GM10266 (cell line): ENCODE measurements at regions not wholly inside any gene's neighbourhood (a gene's known extent, or its start where the extent isn't known, plus 50 kb on each side); places are given as distances from the start of the nearest gene placed in this dataset.

Source experiments
- DNase-seq: peaks from one replicate; pipeline ENCODE4 v3.0.0; 2012; ENCODE audit errors: extremely low spot score
- TF ChIP-seq, protein P1 (sequence below): IDR thresholded peaks from 2 replicates; pipeline ENCODE4 v1.5.1; 2012; ENCODE audit warnings: mild to moderate bottlenecking, low read depth; ENCODE audit not compliant: control insufficient read depth, insufficient read depth; ENCODE audit errors: missing control alignments

DNA sequence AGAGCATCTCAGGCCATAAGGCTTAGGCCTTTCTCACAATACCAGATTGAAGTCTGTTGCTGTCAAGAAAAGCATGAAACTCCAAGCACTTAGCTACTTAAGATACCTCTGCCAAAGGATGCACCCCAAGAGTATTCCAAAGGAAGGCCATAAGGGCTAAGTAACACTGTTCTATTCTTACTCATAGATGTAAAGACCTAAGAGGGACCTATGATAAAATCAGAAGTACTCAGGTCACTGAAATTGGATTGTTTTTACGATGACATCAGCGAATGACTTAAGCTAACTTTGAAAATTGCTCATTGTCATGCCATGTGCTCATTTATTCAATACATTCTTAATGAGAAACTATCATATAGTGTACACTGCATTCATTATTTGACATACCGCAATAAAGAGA lies 172.8 kb downstream of the KCNA4 start:
- TF ChIP-seq, protein P1, sequence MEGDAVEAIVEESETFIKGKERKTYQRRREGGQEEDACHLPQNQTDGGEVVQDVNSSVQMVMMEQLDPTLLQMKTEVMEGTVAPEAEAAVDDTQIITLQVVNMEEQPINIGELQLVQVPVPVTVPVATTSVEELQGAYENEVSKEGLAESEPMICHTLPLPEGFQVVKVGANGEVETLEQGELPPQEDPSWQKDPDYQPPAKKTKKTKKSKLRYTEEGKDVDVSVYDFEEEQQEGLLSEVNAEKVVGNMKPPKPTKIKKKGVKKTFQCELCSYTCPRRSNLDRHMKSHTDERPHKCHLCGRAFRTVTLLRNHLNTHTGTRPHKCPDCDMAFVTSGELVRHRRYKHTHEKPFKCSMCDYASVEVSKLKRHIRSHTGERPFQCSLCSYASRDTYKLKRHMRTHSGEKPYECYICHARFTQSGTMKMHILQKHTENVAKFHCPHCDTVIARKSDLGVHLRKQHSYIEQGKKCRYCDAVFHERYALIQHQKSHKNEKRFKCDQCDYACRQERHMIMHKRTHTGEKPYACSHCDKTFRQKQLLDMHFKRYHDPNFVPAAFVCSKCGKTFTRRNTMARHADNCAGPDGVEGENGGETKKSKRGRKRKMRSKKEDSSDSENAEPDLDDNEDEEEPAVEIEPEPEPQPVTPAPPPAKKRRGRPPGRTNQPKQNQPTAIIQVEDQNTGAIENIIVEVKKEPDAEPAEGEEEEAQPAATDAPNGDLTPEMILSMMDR = no peak
- no peak for DNase-seq

DNA sequence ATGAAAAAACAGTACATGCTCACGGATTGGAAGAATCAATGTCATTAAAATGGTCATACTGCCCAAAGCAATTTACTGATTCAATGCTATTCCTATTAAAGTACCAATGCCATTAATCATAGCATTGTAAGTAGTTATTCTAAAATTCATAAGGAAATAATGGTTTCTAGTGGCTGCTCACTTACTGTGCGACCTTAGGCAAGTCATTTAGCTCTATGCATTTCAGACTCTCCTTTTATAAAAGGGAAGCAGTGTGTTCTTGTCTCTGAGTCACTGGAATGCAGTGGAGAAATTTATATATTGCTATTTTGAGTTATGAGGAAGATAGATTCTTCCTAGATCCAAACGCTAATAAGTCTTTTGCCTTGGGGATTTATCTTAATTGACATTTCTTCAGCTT lies 174.8 kb downstream of the KCNA4 start:
- DNase-seq = no peak

DNA sequence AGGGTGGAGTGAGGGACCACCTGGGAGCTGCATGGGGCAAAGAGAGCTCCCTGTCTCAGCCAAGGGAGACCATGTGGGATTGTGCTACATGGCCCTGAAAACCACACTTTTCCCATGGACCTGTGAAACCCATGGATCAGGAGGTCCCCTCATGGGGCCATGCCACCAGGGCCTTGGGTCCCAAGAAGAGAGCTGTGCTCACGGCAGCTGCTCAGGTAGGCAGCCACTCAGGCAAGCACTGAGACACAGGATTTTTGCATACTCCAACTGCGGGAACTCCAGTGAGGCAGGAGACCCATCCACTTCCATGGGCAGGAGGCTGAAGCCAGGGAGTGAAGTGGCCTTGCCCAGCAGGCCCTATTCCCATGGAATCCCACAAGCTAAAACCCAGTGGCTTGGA lies 190.0 kb downstream of the KCNA4 start:
- no peak for DNase-seq
- TF ChIP-seq, protein P1 = no peak

More for the DNA sequence above, 174.8 kb downstream of the KCNA4 start:
- TF ChIP-seq, protein P1 = no peak

DNA sequence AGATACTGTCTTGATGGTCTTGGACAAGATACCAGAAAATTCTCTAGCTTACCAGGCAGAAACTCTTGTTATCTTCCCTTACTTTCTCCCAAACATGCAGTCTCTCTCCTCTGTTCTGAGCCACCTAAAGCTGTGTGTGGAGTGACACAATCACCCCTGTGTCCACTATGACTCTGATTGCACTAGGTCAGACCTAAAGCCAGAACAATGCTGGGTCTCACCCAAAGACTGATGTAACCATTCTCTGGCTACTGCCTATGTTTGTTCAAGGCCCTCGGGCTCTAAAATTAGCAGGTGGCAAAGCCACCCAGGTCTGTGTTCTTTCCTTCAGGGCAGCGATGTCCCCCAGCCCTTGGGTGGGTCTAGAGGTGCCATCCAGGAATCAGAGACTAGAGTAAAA lies 200.5 kb downstream of the KCNA4 start:
- TF ChIP-seq, protein P1 = no peak
- no peak for DNase-seq

DNA sequence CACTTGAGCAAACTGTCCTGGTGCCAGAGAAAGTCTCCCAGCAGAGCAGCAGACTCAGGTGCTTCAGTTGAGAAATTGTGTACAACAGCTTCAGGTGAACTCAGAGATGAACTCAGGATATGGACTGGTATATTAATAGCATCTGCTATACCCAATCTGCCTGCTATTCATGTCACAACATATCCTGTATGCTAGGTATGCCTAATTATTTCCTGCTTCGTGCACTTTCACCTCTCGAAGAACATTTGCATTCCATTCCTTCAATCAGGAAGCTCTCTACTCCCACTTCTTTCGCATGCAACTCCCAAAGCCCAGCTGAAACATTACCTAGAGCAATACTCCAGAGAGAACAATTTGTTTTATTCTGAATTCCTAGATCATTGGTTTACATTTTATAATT lies 207.7 kb downstream of the KCNA4 start:
- DNase-seq = no peak
- TF ChIP-seq, protein P1 = no peak

DNA sequence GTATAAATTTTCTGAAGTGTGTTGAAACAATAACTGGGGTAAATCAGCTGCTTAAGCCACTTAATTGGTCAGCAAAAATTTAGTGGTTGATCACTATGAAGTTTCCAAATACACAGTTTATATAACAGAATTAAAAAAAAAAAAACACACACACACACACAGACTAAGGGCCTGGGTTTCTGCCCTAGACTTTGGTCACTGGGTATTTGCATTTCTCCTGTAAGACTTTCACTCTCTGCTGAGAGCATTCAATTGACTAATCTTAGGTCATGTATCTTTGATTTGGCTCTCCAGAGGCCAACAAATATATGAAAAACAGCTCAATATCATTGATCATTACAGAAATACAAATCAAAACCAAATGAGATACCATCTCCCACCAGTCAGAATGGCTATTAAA lies 214.3 kb downstream of the KCNA4 start:
- TF ChIP-seq, protein P1 = no peak
- no peak for DNase-seq

DNA sequence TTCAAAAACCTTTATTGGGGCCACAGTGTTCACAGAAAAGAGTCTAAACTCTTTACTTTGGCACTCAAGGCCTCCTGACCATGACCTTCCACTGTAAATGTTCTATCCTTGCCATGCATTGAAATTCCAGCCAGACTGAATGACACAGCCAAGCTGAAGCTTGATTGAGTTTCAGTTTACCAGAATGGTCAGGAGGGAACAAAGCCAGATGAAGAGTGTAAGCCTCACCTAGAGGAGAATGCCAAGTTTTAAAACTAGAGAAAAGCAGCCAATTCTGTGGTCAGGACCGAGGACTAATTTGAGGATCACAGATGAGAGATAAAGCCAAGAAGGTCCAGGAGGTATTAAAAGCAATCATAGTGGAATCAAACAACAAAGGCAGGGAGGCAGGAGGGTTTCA lies 215.3 kb downstream of the KCNA4 start:
- DNase-seq = no peak
- TF ChIP-seq, protein P1 = no peak
